HEK293 (cell line): ENCODE measurements at regions not wholly inside any gene's neighbourhood (a gene's known extent, or its start where the extent isn't known, plus 50 kb on each side); places are given as distances from the start of the nearest gene placed in this dataset.

Source experiments
- CTCF ChIA-PET: fragments of 350-600 bp; formaldehyde crosslinking; extraction: SDS; loops from one replicate; lab custom pipeline; 2021; ENCODE audit warnings: antibody characterized with exemption; lab: Yijun Ruan, JAX
- POLR2A ChIA-PET: fragments of 300-600 bp; formaldehyde crosslinking; extraction: SDS; loops from one replicate; lab custom pipeline; 2020; ENCODE audit warnings: antibody characterized with exemption, inconsistent platforms; lab: Yijun Ruan, JAX
- H3K27ac ChIP-seq: fragments of 200-500 bp; sonication (Bioruptor generic); 2 replicates; pipeline ENCODE4 v1.5.1; 2014; ENCODE audit warnings: low read depth, low read length, control low read depth, inconsistent platforms; ENCODE audit errors: extremely low read depth
- H3K36me3 ChIP-seq, 2 experiments: fragments of 200-500 bp in 1 of 2; sonication (Bioruptor generic) in 1 of 2; 1 replicate in 1 of 2; 2 replicates in 1 of 2; pipeline ENCODE4 v1.5.1; 2014 to 2017; ENCODE audit warnings: inconsistent platforms in 2 of 2, low read length in 2 of 2; ENCODE audit not compliant: control insufficient read depth in 2 of 2, insufficient read depth in 1 of 2
- H3K4me1 ChIP-seq: fragments of 200-500 bp; sonication (Bioruptor generic); 2 replicates; pipeline ENCODE4 v1.5.1; 2014; ENCODE audit warnings: mild to moderate bottlenecking, low read length, inconsistent platforms; ENCODE audit not compliant: control insufficient read depth, insufficient read depth
- H3K4me3 ChIP-seq: 2 replicates; pipeline ENCODE4 v1.5.1; 2011; ENCODE audit warnings: low read depth, mild to moderate bottlenecking, control low read depth, low read length, moderate library complexity
- H3K9me3 ChIP-seq: fragments of 200-500 bp; sonication (Bioruptor generic); 2 replicates; pipeline ENCODE4 v1.5.1; 2014; ENCODE audit warnings: low read depth, low read length, inconsistent platforms; ENCODE audit not compliant: control insufficient read depth, insufficient read depth
- ELK4 ChIP-seq: IDR thresholded peaks from 2 replicates; pipeline ENCODE4 v1.6.1; 2011; ENCODE audit warnings: mild to moderate bottlenecking, low read depth, low read length, borderline replicate concordance
- IKZF3 ChIP-seq: fragments of 450-650 bp; IDR thresholded peaks from 2 replicates; pipeline ENCODE4 v1.5.0; 2018; ENCODE audit warnings: missing biosample characterization, mild to moderate bottlenecking, missing genetic modification characterization, moderate library complexity
- KLF16 ChIP-seq: fragments of 450-650 bp; formaldehyde crosslinking; IDR thresholded peaks from 2 replicates; pipeline ENCODE4 v1.5.1; 2017; ENCODE audit warnings: missing biosample characterization, missing genetic modification characterization
- RBAK ChIP-seq: fragments of 450-650 bp; formaldehyde crosslinking; IDR thresholded peaks from 2 replicates; pipeline ENCODE4 v1.5.1; 2016; ENCODE audit warnings: missing biosample characterization, missing genetic modification characterization
- SP2 ChIP-seq: fragments of 450-650 bp; formaldehyde crosslinking; IDR thresholded peaks from 2 replicates; pipeline ENCODE4 v1.5.1; 2016; ENCODE audit warnings: missing biosample characterization, missing genetic modification characterization
- WT1 ChIP-seq: fragments of 450-650 bp; formaldehyde crosslinking; IDR thresholded peaks from 2 replicates; pipeline ENCODE4 v1.5.1; 2016; ENCODE audit warnings: missing biosample characterization, missing genetic modification characterization
- YY2 ChIP-seq: fragments of 450-650 bp; formaldehyde crosslinking; IDR thresholded peaks from 2 replicates; pipeline ENCODE4 v1.5.1; 2016; ENCODE audit warnings: missing biosample characterization, missing genetic modification characterization
- ZBTB48 ChIP-seq: fragments of 450-650 bp; formaldehyde crosslinking; IDR thresholded peaks from 2 replicates; pipeline ENCODE4 v1.5.1; 2016; ENCODE audit warnings: missing biosample characterization, missing genetic modification characterization
- ZNF138 ChIP-seq: fragments of 450-650 bp; formaldehyde crosslinking; IDR thresholded peaks from 2 replicates; pipeline ENCODE4 v1.5.1; 2016; ENCODE audit warnings: missing biosample characterization, missing genetic modification characterization, borderline replicate concordance
- ZNF148 ChIP-seq: fragments of 450-650 bp; formaldehyde crosslinking; IDR thresholded peaks from 2 replicates; pipeline ENCODE4 v1.5.0; 2017; ENCODE audit warnings: missing biosample characterization, missing genetic modification characterization, borderline replicate concordance
- ZNF155 ChIP-seq: fragments of 450-650 bp; formaldehyde crosslinking; IDR thresholded peaks from 2 replicates; pipeline ENCODE4 v1.5.1; 2016; ENCODE audit warnings: missing biosample characterization, missing genetic modification characterization
- ZNF169 ChIP-seq: fragments of 450-650 bp; formaldehyde crosslinking; IDR thresholded peaks from 2 replicates; pipeline ENCODE4 v1.5.1; 2016; ENCODE audit warnings: missing biosample characterization, missing genetic modification characterization
- ZNF175 ChIP-seq: fragments of 450-650 bp; formaldehyde crosslinking; IDR thresholded peaks from 2 replicates; pipeline ENCODE4 v1.5.1; 2016; ENCODE audit warnings: missing biosample characterization, missing genetic modification characterization
- ZNF214 ChIP-seq: fragments of 450-650 bp; formaldehyde crosslinking; IDR thresholded peaks from 2 replicates; pipeline ENCODE4 v1.5.1; 2017; ENCODE audit warnings: missing biosample characterization, mild to moderate bottlenecking, missing genetic modification characterization, borderline replicate concordance
- ZNF223 ChIP-seq: fragments of 450-650 bp; formaldehyde crosslinking; IDR thresholded peaks from 2 replicates; pipeline ENCODE4 v1.5.1; 2016; ENCODE audit warnings: missing biosample characterization, missing genetic modification characterization
- ZNF24 ChIP-seq: fragments of 450-650 bp; formaldehyde crosslinking; IDR thresholded peaks from 2 replicates; pipeline ENCODE4 v1.5.1; 2016; ENCODE audit warnings: missing biosample characterization, missing genetic modification characterization
- ZNF324 ChIP-seq: fragments of 450-650 bp; formaldehyde crosslinking; IDR thresholded peaks from 2 replicates; pipeline ENCODE4 v1.5.1; 2016; ENCODE audit warnings: missing biosample characterization, missing genetic modification characterization
- ZNF354C ChIP-seq: fragments of 450-650 bp; formaldehyde crosslinking; IDR thresholded peaks from 2 replicates; pipeline ENCODE4 v1.5.1; 2016; ENCODE audit warnings: missing biosample characterization, missing genetic modification characterization, low read depth, borderline replicate concordance
- ZNF391 ChIP-seq: fragments of 450-650 bp; formaldehyde crosslinking; IDR thresholded peaks from 2 replicates; pipeline ENCODE4 v1.5.1; 2016; ENCODE audit warnings: low read depth, missing biosample characterization, missing genetic modification characterization, borderline replicate concordance
- ZNF398 ChIP-seq: fragments of 450-650 bp; formaldehyde crosslinking; IDR thresholded peaks from 2 replicates; pipeline ENCODE4 v1.5.1; 2017; ENCODE audit warnings: missing biosample characterization, missing genetic modification characterization
- ZNF416 ChIP-seq: fragments of 450-650 bp; formaldehyde crosslinking; IDR thresholded peaks from 2 replicates; pipeline ENCODE4 v1.5.1; 2016; ENCODE audit warnings: missing biosample characterization, missing genetic modification characterization
- ZNF529 ChIP-seq: fragments of 450-650 bp; formaldehyde crosslinking; IDR thresholded peaks from 2 replicates; pipeline ENCODE4 v1.5.1; 2017; ENCODE audit warnings: missing genetic modification characterization, missing biosample characterization; ENCODE audit not compliant: insufficient replicate concordance
- ZNF530 ChIP-seq: fragments of 450-650 bp; formaldehyde crosslinking; IDR thresholded peaks from 2 replicates; pipeline ENCODE4 v1.5.1; 2016; ENCODE audit warnings: low read depth, missing biosample characterization, missing genetic modification characterization
- ZNF549 ChIP-seq: fragments of 450-650 bp; IDR thresholded peaks from 2 replicates; pipeline ENCODE4 v1.5.1; 2018; ENCODE audit warnings: missing biosample characterization, missing genetic modification characterization, mild to moderate bottlenecking, inconsistent platforms, moderate library complexity
- ZNF626 ChIP-seq: fragments of 450-650 bp; sonication (Bioruptor Pico); formaldehyde crosslinking; IDR thresholded peaks from 2 replicates; pipeline ENCODE4 v1.5.1; 2018; ENCODE audit warnings: missing biosample characterization, missing genetic modification characterization, inconsistent platforms
- ZNF670 ChIP-seq: fragments of 450-650 bp; formaldehyde crosslinking; IDR thresholded peaks from 2 replicates; pipeline ENCODE4 v1.5.1; 2016; ENCODE audit warnings: missing biosample characterization, missing genetic modification characterization, low read depth
- TF ChIP-seq, protein P1 (sequence below): fragments of 450-650 bp; formaldehyde crosslinking; IDR thresholded peaks from 2 replicates; pipeline ENCODE4 v1.5.1; 2016; ENCODE audit warnings: missing biosample characterization, missing genetic modification characterization
- TF ChIP-seq, protein P2 (sequence below): fragments of 450-650 bp; formaldehyde crosslinking; IDR thresholded peaks from 2 replicates; pipeline ENCODE4 v1.5.1; 2017; ENCODE audit warnings: missing biosample characterization, missing genetic modification characterization

DNA sequence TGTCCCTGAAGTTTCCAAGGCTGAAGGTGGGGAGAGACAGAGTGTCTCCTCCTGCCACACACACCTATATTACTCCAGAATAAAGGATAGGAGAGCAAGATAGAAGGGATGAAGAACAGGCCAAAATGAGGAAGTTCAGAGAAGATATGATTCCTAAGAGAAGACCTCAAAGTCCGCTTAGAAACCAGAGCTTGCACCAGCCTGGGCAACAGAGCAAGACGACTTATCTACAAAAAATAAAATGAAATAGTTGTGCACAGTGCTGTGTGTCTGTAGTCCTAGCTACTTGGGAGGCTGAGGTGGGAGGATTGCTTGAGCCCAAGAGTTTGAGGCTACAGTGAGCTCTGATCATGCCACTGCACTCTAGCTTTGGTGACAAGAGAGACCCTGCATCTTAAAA, 128.2 kb downstream of the HS3ST3B1 start (continued):
- TF ChIP-seq ELK4 = no peak
- no peak for TF ChIP-seq SP2
- no peak for TF ChIP-seq ZNF391 (tag by site-specific recombination)
- no peak for TF ChIP-seq ZNF530
- no peak for TF ChIP-seq ZNF670

GRCh38 chr17:14428648-14429029, 127.8 kb downstream of the HS3ST3B1 start:
- Histone ChIP-seq H3K27ac (no peak overlapping the region), H3K9me3 (no peaks in the 10 kb centered on the region), H3K4me3 (no peak overlapping the region), H3K36me3 (no peaks in the 10 kb centered on the region), H3K4me1 (no peaks in the 10 kb centered on the region)
- POLR2A ChIA-PET = no interaction called here
- TF ChIP-seq IKZF3 (tag by site-specific recombination) (no peak), ZNF169 (tag by site-specific recombination) (no peak), ZNF398 (tag by site-specific recombination) (no peak), YY2 (no peak), WT1 (no peak), ZNF416 (no peak), ZNF324 (tag by site-specific recombination) (no peak)
- CTCF ChIA-PET = interaction anchor here (0.6 kb wide), 1 partner anchor 1642 kb away, joined by 3 read pairs; no protein-coding TSS in a partner anchor

- ChIA-PET CTCF (interaction anchor here (0.5 to 0.6 kb wide), 2 partner anchors 194 to 1642 kb away, joined by 3 read pairs; no protein-coding TSS in a partner anchor), POLR2A (no interaction called here)
- no peak overlapping the region for H3K4me3 ChIP-seq
- TF ChIP-seq, protein P1, sequence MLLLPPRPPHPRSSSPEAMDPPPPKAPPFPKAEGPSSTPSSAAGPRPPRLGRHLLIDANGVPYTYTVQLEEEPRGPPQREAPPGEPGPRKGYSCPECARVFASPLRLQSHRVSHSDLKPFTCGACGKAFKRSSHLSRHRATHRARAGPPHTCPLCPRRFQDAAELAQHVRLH (tag by site-specific recombination) = no peak
- no peak for TF ChIP-seq ZNF138
- TF ChIP-seq ZNF175 (tag by site-specific recombination) = no peak
- no peak for TF ChIP-seq ZNF626 (tag by site-specific recombination)
- TF ChIP-seq ZNF354C = no peak
- TF ChIP-seq, protein P2, sequence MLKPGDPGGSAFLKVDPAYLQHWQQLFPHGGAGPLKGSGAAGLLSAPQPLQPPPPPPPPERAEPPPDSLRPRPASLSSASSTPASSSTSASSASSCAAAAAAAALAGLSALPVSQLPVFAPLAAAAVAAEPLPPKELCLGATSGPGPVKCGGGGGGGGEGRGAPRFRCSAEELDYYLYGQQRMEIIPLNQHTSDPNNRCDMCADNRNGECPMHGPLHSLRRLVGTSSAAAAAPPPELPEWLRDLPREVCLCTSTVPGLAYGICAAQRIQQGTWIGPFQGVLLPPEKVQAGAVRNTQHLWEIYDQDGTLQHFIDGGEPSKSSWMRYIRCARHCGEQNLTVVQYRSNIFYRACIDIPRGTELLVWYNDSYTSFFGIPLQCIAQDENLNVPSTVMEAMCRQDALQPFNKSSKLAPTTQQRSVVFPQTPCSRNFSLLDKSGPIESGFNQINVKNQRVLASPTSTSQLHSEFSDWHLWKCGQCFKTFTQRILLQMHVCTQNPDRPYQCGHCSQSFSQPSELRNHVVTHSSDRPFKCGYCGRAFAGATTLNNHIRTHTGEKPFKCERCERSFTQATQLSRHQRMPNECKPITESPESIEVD (tag by site-specific recombination) = no peak
- TF ChIP-seq SP2 = no peak
- no peak for TF ChIP-seq KLF16 (tag by site-specific recombination)
- TF ChIP-seq ZNF24 (tag by site-specific recombination) = no peak
- no peak for TF ChIP-seq ZBTB48 (tag by site-specific recombination)
- TF ChIP-seq ZNF214 (tag by site-specific recombination) = no peak
- TF ChIP-seq ZNF155 (tag by site-specific recombination) = no peak
- no peak for TF ChIP-seq ZNF549 (tag by site-specific recombination)
- no peak for TF ChIP-seq ZNF223 (tag by site-specific recombination)
- TF ChIP-seq ZNF529 (tag by site-specific recombination) = no peak
- no peak for TF ChIP-seq RBAK (tag by site-specific recombination)
- TF ChIP-seq ZNF148 (tag by site-specific recombination) = no peak
Observed at GRCh38 chr17:14427900-14428647, 127.2 kb downstream of the HS3ST3B1 start.

More at GRCh38 chr17:14427900-14428647, 127.2 kb downstream of the HS3ST3B1 start:
- H3K36me3 ChIP-seq = no peaks in the 10 kb centered on the region
- H3K4me1 ChIP-seq = no peaks in the 10 kb centered on the region
- H3K27ac ChIP-seq = no peak overlapping the region
- no peaks in the 10 kb centered on the region for H3K9me3 ChIP-seq
